Astrocyte of the cerebellum (primary cell): ENCODE measurements at regions not wholly inside any gene's neighbourhood (a gene's known extent, or its start where the extent isn't known, plus 50 kb on each side); places are given as distances from the start of the nearest gene placed in this dataset.

Experiments used
- DNase-seq: peaks from one replicate; pipeline ENCODE4 v3.0.0-alpha.2; 2011; ENCODE audit warnings: low read depth
- H3K4me3 ChIP-seq: 2 replicates; pipeline ENCODE4 v1.5.1; 2011; ENCODE audit warnings: mild to moderate bottlenecking, low read depth, low read length, moderate library complexity
- in situ Hi-C: cut with HindIII; loops from 2 replicates; pipeline ENCODE4 v1.10.0; 2017; ENCODE audit warnings: low sequenced_read_pairs
- TF ChIP-seq, protein P1 (sequence below): IDR thresholded peaks from 2 replicates; pipeline ENCODE4 v1.5.1; 2012; ENCODE audit warnings: low read length, low read depth, moderate library complexity, mild to moderate bottlenecking; ENCODE audit errors: missing control alignments

DNA sequence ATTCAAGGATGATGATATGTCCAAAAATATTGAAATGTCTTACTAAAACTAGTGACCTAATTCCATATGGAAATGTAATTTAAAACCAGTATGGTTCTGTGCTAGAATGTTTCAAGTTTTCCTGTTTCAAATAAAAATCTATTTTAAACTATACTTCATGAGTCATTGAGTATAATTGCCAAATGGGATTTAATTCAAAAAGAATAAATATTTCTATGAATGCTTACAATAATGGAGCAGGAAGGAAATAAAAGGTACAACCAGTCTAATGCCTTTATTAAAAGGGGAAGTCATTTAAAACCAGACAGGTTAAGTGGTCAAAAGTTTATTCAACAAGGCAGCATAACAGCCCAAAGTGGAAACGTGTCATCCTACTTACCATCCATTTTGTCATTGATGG, 2347.1 kb downstream of the PCDH7 start:
- no peak overlapping the region for H3K4me3 ChIP-seq
- in situ Hi-C loops: no loop called here
- DNase-seq: no peak
- TF ChIP-seq, protein P1, sequence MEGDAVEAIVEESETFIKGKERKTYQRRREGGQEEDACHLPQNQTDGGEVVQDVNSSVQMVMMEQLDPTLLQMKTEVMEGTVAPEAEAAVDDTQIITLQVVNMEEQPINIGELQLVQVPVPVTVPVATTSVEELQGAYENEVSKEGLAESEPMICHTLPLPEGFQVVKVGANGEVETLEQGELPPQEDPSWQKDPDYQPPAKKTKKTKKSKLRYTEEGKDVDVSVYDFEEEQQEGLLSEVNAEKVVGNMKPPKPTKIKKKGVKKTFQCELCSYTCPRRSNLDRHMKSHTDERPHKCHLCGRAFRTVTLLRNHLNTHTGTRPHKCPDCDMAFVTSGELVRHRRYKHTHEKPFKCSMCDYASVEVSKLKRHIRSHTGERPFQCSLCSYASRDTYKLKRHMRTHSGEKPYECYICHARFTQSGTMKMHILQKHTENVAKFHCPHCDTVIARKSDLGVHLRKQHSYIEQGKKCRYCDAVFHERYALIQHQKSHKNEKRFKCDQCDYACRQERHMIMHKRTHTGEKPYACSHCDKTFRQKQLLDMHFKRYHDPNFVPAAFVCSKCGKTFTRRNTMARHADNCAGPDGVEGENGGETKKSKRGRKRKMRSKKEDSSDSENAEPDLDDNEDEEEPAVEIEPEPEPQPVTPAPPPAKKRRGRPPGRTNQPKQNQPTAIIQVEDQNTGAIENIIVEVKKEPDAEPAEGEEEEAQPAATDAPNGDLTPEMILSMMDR: no peak

DNA sequence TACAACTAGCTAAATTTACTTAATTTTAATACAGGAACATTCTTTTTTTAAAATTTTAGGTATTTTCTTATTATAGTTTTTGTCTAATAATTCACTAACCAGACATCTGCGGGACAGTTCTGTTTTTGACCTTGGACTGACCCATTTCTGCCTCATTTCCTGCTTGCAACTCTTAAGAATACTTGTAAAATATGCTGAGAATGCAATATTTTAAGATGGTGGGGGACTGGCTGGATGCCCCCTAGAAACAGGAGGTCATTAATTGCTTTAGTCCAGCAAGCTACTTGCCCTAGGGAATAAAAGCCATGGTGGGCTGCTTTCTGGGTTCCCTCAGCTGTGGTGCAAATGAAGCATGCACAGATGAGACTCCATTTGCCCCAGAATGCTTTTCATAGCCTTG, 2348.4 kb downstream of the PCDH7 start:
- TF ChIP-seq, protein P1: no peak
- no peak overlapping the region for H3K4me3 ChIP-seq
- no peak for DNase-seq
- in situ Hi-C loops: no loop called here

DNA sequence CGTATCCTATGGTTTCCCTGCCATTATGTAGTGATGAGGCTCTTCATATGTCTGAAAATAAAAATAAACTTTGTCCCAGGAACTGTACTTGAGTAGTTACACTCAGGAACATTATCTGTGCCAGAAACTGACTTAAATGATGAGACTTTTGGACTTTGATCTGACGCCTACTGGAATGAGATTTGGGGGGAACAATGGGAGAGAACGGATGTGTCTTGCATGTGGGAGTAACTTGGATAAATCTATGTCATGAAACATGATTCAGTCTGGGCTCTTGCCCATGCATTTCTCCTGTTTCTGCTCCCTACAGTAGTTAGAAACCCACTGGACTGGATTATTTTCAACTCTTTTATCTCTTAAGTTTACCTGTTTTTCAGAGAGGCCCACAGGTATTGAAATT, 2351.4 kb downstream of the PCDH7 start:
- in situ Hi-C loops: no loop called here
- no peak overlapping the region for H3K4me3 ChIP-seq
- TF ChIP-seq, protein P1: no peak
- no peak for DNase-seq

DNA sequence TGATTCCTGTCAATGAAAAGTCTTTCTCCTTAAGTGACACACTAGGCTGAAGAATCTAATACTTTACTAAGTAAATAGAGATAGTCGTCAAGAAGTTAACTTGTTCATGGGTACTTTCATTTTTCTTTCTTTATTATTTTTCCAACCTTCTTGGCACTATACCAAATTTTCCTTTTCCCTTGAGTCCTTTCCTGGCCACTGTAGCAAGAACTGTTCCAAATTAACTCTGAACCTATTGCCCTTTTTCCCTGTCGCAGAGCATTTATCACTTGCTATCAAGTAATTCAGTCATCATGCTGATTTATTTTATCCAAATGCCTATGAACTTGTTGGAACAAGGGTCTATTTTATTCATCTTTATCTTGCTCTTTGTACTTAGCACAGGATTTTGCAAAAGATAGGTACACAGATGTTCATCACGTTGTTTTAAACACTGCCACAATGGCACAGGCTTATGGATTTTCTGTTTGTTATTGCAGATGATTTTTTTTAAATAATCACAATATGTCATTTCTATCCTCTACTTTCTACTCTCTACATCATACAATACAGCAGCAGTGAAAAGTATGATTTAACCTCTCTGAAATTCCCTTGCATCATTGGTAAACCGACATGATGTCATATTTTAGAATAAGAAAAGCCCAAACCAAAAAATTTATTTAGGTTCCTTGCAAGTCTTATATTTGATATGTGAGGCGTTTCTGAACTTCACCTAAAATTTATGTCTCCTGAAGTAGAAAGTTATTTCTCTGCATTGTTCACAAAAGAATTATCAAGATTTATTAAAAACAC, 2352.3 kb downstream of the PCDH7 start:
- TF ChIP-seq, protein P1: no peak
- in situ Hi-C loops: no loop called here
- DNase-seq: no peak
- H3K4me3 ChIP-seq: no peak overlapping the region

DNA sequence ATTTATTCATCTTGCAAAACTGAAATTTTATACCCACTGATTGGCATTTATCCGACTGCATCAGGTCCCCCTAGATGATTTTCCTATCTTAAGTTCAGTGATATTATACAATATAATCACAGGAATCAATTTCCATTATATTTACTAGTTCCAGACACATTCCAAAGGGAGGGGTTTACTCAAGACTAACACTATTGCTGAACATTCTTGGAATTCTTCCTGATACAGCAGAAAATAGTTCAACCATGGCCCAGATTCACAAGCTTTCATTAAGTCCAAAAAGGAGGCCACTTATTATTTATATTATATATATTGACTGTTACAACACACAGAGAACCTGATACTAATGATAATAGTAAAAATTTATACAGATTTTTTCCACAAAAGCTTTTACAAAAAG, 2353.6 kb downstream of the PCDH7 start:
- no peak overlapping the region for H3K4me3 ChIP-seq
- in situ Hi-C loops: no loop called here
- peak; percentile 48 for DNase-seq
- TF ChIP-seq, protein P1: no peak

DNA sequence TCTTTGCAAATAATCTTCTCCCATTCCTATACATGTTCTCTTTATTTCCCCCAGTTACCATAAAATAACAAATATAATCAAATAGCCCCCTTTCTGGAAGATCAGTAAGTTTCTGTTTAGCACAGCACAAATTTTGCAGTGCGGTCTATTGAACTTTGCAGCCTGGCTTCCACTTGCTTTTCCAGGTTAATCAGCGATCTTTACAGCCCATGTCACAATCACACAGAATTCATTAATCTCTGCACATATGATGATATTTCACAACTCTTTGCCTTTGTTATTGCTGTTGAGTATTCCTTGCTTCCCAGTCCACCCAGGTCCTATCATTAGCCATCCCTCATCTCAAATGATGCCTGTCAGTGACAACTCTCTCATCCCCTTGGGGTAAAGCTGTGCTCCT, 2358.0 kb downstream of the PCDH7 start:
- TF ChIP-seq, protein P1: no peak
- no peak for DNase-seq

More for the DNA sequence above, 2358.0 kb downstream of the PCDH7 start:
- no peak overlapping the region for H3K4me3 ChIP-seq
- in situ Hi-C loops: no loop called here
